Natural killer cell (primary cell): ENCODE measurements at regions not wholly inside any gene's neighbourhood (a gene's known extent, or its start where the extent isn't known, plus 50 kb on each side); places are given as distances from the start of the nearest gene placed in this dataset.

Experiments used
- ATAC-seq, 3 donors: fragments of 150-1000 bp in 2 of 3; fragments of 200-7000 bp in 1 of 3; cut with Tn5 transposase; 1 replicate in 1 of 3; 2 replicates in 2 of 3; pipeline ENCODE4 v1.10.0; 2021; ENCODE audit warnings: mild to moderate bottlenecking in 2 of 3, moderate library complexity in 2 of 3
- DNase-seq, 2 donors: peaks; one replicate each; pipeline versions ENCODE4 v3.0.0 to v3.0.0-alpha.2; 2013 to 2021; ENCODE audit warnings: mixed read lengths in 1 of 2
- H3K27ac ChIP-seq: one replicate; pipeline ENCODE4 v1.5.1; 2013; ENCODE audit warnings: mild to moderate bottlenecking, low read length
- H3K27me3 ChIP-seq: one replicate; pipeline ENCODE4 v1.6.1; 2013; ENCODE audit warnings: low read length; ENCODE audit not compliant: control insufficient read depth, insufficient read depth
- H3K36me3 ChIP-seq: one replicate; pipeline ENCODE4 v1.6.1; 2013; ENCODE audit warnings: low read length; ENCODE audit not compliant: control insufficient read depth, insufficient read depth
- H3K4me1 ChIP-seq: one replicate; pipeline ENCODE4 v1.6.1; 2013; ENCODE audit warnings: low read length; ENCODE audit not compliant: control insufficient read depth, insufficient read depth
- H3K4me3 ChIP-seq: one replicate; pipeline ENCODE4 v1.5.1; 2013; ENCODE audit warnings: low read length
- H3K9me3 ChIP-seq: one replicate; pipeline ENCODE4 v1.6.1; 2013; ENCODE audit warnings: low read length; ENCODE audit not compliant: control insufficient read depth, insufficient read depth
- H3K27ac Mint-ChIP-seq, 2 donors: one replicate each; pipeline ENCODE4 v1.8.0; 2022; ENCODE audit warnings: mild to moderate bottlenecking in 2 of 2, mixed read lengths in 2 of 2, moderate library complexity in 1 of 2
- H3K27me3 Mint-ChIP-seq, 2 donors: one replicate each; pipeline ENCODE4 v1.8.0; 2022; ENCODE audit warnings: low read depth in 2 of 2, mixed read lengths in 2 of 2
- H3K36me3 Mint-ChIP-seq: one replicate; pipeline ENCODE4 v1.8.0; 2022; ENCODE audit warnings: mixed read lengths
- H3K4me1 Mint-ChIP-seq, 2 donors: one replicate each; pipeline ENCODE4 v1.8.0; 2022; ENCODE audit warnings: mixed read lengths in 2 of 2
- H3K4me3 Mint-ChIP-seq: one replicate; pipeline ENCODE4 v1.8.0; 2022; ENCODE audit warnings: mild to moderate bottlenecking, moderate library complexity, mixed read lengths
- H3K9me3 Mint-ChIP-seq, 2 donors: one replicate each; pipeline ENCODE4 v1.8.0; 2022; ENCODE audit warnings: mixed read lengths in 2 of 2
- WGBS: methylation state at CpG from one replicate; pipeline ENCODE4 v1.1.7; 2013; ENCODE audit warnings: missing lambda C conversion rate; ENCODE audit not compliant: insufficient coverage; 5-methylcytosine and 5-hydroxymethylcytosine counted together
- intact Hi-C: fragments of 100-400 bp; cut with micrococcal nuclease; formaldehyde crosslinking; loops from one replicate; pipeline ENCODE4 v1.14.2; 2022
- TF ChIP-seq, protein P1 (sequence below): fragments of 200-600 bp; IDR thresholded peaks from one replicate; pipeline ENCODE4 v1.8.0; 2022; ENCODE audit warnings: antibody characterized with exemption

DNA sequence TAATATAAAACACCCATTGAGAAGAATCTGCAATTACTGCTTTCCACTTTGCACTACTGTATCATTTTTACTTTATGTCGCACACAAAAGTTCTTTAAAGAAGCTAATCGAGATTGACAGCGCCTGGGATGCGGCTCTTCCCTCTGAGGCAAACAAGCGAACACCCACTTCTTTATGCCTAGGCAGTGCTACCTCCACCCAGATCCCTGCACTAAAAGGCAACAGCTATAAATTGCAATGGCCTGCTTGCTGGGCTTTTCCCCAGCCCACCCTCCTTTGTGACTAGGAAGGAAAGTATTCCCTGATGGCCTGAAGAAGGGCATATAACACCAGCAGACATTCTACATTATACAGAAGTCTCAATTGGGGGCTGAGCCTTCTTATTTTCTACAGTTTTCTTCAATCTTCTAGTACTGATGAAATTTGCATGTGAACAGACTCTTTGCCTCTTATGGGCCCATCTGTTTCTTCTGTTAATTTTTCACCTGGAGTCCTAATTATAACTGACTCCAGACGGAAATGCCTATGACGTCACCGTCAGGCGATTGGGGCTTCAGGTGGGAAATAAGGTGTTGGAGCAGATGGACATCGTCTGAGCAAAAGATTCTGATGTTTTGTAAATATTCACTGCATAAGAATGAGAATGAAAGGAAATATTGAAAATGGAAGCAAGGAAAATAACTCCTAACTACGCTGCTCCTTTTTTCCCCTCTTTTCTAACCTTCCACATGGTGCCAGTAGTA is 138.9 kb upstream of the DCC start:
- Mint-ChIP-seq H3K4me3 (no peak overlapping the region), H3K27me3 (no peaks in the 10 kb centered on the region), H3K4me1 (no peaks in the 10 kb centered on the region), H3K27ac (no peak overlapping the region), H3K36me3 (peaks cover 5% of the 10 kb centered on the region), H3K9me3 (peaks cover 7 to 12% of the 10 kb centered on the region in 2 donors)
- TF ChIP-seq, protein P1, sequence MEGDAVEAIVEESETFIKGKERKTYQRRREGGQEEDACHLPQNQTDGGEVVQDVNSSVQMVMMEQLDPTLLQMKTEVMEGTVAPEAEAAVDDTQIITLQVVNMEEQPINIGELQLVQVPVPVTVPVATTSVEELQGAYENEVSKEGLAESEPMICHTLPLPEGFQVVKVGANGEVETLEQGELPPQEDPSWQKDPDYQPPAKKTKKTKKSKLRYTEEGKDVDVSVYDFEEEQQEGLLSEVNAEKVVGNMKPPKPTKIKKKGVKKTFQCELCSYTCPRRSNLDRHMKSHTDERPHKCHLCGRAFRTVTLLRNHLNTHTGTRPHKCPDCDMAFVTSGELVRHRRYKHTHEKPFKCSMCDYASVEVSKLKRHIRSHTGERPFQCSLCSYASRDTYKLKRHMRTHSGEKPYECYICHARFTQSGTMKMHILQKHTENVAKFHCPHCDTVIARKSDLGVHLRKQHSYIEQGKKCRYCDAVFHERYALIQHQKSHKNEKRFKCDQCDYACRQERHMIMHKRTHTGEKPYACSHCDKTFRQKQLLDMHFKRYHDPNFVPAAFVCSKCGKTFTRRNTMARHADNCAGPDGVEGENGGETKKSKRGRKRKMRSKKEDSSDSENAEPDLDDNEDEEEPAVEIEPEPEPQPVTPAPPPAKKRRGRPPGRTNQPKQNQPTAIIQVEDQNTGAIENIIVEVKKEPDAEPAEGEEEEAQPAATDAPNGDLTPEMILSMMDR = no peak
- ATAC-seq = no peak
- no peaks in the 10 kb centered on the region for H3K36me3 ChIP-seq
- WGBS = 95% methylated on average over 10 of the region's 11 CpGs
- H3K4me3 ChIP-seq = no peak overlapping the region
- DNase-seq = no peak
- H3K27me3 ChIP-seq = no peaks in the 10 kb centered on the region
- H3K9me3 ChIP-seq = no peaks in the 10 kb centered on the region
- no peaks in the 10 kb centered on the region for H3K4me1 ChIP-seq
- intact Hi-C loops = no loop called here
- no peak overlapping the region for H3K27ac ChIP-seq

DNA sequence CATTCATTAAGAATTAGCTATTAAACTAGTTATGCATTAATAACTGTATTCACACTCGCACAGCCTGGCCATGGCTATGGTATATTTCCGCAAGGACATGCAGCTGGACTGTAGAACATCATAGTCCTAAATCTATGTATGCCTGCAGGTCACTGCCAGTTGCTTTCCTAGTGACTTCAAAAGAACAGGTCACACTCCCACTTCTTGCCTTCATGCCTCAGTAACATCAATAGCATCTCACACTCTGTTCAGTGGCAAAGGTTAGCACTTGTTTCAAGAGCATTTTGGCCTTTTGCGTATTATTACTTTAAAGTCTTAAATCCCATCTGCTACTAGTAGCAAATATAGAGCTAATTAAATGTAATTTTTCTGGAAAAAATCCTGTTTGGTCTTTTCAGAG is 131.4 kb upstream of the DCC start:
- Histone ChIP-seq H3K9me3 (no peaks in the 10 kb centered on the region), H3K27ac (no peak overlapping the region), H3K4me1 (no peaks in the 10 kb centered on the region), H3K36me3 (no peaks in the 10 kb centered on the region), H3K4me3 (no peak overlapping the region), H3K27me3 (no peaks in the 10 kb centered on the region)
- Mint-ChIP-seq H3K36me3 (no peaks in the 10 kb centered on the region), H3K4me3 (no peak overlapping the region), H3K27me3 (no peaks in the 10 kb centered on the region), H3K4me1 (no peaks in the 10 kb centered on the region), H3K9me3 (peaks cover 5 to 10% of the 10 kb centered on the region in 2 donors), H3K27ac (no peak overlapping the region)
- DNase-seq (no peak), ATAC-seq (no peak)
- intact Hi-C loops = no loop called here
- TF ChIP-seq, protein P1 = no peak
- WGBS = 89% methylated on average over 2 of the region's 3 CpGs

DNA sequence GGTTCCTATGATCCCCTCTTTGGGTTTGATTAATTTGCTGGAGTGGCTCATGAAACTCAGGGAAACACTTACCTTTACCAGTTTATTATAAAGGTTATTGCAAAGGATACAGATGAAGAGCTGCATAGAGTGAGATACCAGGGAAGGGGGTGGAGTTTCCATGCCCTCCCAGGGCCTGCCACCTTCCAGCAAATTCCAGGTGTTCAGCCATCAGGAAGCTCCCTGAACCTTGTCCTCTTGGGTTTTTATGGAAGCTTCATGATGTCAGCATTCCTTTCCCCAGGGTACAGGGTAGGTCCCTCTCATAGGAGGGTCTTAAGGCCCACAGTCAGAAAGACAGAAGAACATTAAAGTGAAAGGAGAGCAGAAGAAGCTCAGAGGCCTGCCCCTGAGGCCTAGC is 123.9 kb upstream of the DCC start:
- no peak for ATAC-seq
- Histone ChIP-seq H3K9me3 (no peaks in the 10 kb centered on the region), H3K4me3 (no peak overlapping the region), H3K27ac (no peak overlapping the region), H3K27me3 (no peaks in the 10 kb centered on the region), H3K36me3 (no peaks in the 10 kb centered on the region), H3K4me1 (no peaks in the 10 kb centered on the region)
- Mint-ChIP-seq H3K36me3 (no peaks in the 10 kb centered on the region), H3K4me3 (no peak overlapping the region), H3K27me3 (no peaks in the 10 kb centered on the region), H3K27ac (no peak overlapping the region), H3K4me1 (no peaks in the 10 kb centered on the region), H3K9me3 (peaks cover 9 to 10% of the 10 kb centered on the region in 2 donors)
- intact Hi-C loops = no loop called here
- TF ChIP-seq, protein P1 = no peak
- DNase-seq = no peak

DNA sequence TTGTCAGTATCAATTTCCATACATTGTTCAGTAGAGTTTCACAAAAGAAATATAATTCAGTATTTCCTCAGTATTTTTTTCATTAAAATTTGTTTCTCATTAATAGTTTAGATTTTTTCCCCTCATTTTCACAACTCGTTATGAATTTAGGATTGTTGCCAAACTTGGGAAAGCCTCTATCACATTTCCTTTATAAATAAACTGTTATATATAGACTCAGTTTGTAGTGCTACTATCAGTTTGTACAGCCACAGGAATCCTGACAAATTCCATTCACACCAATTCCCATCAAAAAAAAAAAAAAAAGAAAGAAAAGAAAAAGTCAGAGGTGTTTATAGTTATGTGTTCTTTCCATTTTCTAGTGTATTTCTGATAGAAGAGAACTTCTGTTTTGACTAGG is 123.3 kb upstream of the DCC start:
- Mint-ChIP-seq H3K27ac (no peak overlapping the region), H3K36me3 (no peaks in the 10 kb centered on the region), H3K4me1 (no peaks in the 10 kb centered on the region), H3K4me3 (no peak overlapping the region), H3K27me3 (no peaks in the 10 kb centered on the region), H3K9me3 (peaks cover 8 to 9% of the 10 kb centered on the region in 2 donors)
- intact Hi-C loops = no loop called here
- H3K27me3 ChIP-seq = no peaks in the 10 kb centered on the region
- no peaks in the 10 kb centered on the region for H3K36me3 ChIP-seq
- DNase-seq (no peak), ATAC-seq (no peak)
- H3K4me3 ChIP-seq = no peak overlapping the region
- no CpG with 5 or more reads among the region's 1 CpG for WGBS
- TF ChIP-seq, protein P1 = no peak
- H3K9me3 ChIP-seq = no peaks in the 10 kb centered on the region
- no peaks in the 10 kb centered on the region for H3K4me1 ChIP-seq
- H3K27ac ChIP-seq = no peak overlapping the region
